ENCODE measurements at regions not wholly inside any gene's neighbourhood (a gene's known extent, or its start where the extent isn't known, plus 50 kb on each side); places are given as distances from the start of the nearest gene placed in this dataset.

DNA sequence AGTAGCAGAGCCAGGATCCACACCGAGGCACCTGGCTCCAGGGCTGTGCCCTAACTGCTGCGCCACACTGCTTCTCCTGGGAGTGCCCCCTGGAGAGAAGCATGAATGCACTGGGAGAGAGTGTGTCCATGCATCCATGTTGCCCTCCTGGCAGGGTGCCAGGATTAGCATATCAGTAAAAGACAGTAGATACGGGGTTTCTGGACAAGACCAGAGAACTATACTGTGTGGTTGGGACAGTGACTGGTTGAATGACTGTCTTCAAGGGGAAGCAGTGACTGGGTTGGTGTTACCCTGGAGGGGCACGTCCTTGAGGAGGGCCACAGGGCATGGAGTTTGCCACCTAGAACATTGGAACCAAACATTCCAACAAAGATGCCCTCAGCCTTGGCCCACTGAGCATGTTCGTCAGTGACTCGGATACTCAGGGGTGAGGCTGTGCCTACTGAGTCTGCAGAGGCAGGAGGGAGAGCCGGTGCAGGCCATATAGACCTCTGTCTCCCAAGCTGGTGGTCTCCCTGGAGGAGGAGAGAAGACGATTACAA lies 288.8 kb downstream of the CDC5L start:
- no peaks in the 10 kb centered on the region for H4K20me1 ChIP-seq (ENCODE audit: insufficient read depth, low read length)

DNA sequence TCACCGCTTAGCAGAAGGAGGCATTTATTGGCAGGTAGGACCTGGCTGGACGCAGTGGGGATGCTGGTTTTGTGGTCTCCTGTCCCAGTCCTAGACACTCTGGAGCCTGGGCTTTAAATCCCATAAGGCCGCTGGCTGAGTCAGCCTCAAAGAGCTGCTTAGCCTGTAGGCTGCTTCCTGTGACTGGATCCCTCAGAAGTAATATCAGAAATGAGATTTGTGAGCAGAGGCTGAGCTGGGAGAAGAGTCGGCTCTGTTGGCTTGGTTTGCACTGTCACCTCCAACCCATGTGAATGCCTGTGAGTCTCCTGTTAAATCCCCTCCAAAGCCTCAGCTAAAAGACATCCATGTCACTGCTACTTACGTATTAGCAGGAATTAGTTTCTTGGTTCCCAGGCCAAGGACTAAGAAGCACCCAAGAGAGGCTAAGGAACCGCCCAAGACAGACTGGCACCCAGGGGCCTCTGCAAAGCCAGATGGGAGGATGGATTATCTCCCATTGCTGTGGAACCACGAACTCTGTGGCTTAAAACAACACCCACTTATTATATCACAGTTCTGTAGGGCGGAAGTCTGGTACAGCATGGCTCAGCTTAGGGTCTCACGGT lies 289.4 kb downstream of the CDC5L start:
- no peak for DNase-seq (ENCODE audit: insufficient read length, low spot score, missing footprints)
- Histone ChIP-seq H2AFZ (ENCODE audit: low read length) (no peak overlapping the region), H3K36me3 (ENCODE audit: insufficient read depth, low read length) (no peaks in the 10 kb centered on the region)

More for the DNA sequence above, 288.8 kb downstream of the CDC5L start:
- H3K79me2 ChIP-seq (ENCODE audit: insufficient read depth, low read length) = no peaks in the 10 kb centered on the region
- no peaks in the 10 kb centered on the region for H3K27me3 ChIP-seq (ENCODE audit: insufficient read depth, low read length)
- no peaks in the 10 kb centered on the region for H3K9me3 ChIP-seq (ENCODE audit: low read depth, low read length)
- DNase-seq (ENCODE audit: insufficient read length, low spot score, missing footprints) = no peak
- no peak overlapping the region for H3K4me2 ChIP-seq (ENCODE audit: insufficient read depth, low read length)
- H3K4me3 ChIP-seq (ENCODE audit: insufficient read depth, low read length) = no peak overlapping the region
- no peak for TF ChIP-seq CTCF (IDR thresholded peaks at IDR 0.05; ENCODE audit: extremely low read depth, low read depth, low read length)
- H2AFZ ChIP-seq (ENCODE audit: low read length) = no peak overlapping the region
- no peaks in the 10 kb centered on the region for H3K36me3 ChIP-seq (ENCODE audit: insufficient read depth, low read length)
- no peak overlapping the region for H3K27ac ChIP-seq (ENCODE audit: low read depth, low read length)
- peaks cover 2% of the 10 kb centered on the region for H3K4me1 ChIP-seq (ENCODE audit: insufficient read depth, low read length)

GRCh38 chr6:44678252-44678935 lies 290.9 kb downstream of the CDC5L start:
- H4K20me1 ChIP-seq (ENCODE audit: insufficient read depth, low read length) = no peaks in the 10 kb centered on the region
- H3K36me3 ChIP-seq (ENCODE audit: insufficient read depth, low read length) = no peaks in the 10 kb centered on the region
- H3K4me2 ChIP-seq (ENCODE audit: insufficient read depth, low read length) = no peak overlapping the region
- no peaks in the 10 kb centered on the region for H3K79me2 ChIP-seq (ENCODE audit: insufficient read depth, low read length)
- no peak overlapping the region for H3K4me3 ChIP-seq (ENCODE audit: insufficient read depth, low read length)
- no peak for TF ChIP-seq CTCF (IDR thresholded peaks at IDR 0.05; ENCODE audit: extremely low read depth, low read depth, low read length)
- no peaks in the 10 kb centered on the region for H3K9me3 ChIP-seq (ENCODE audit: low read depth, low read length)
- peaks cover 10% of the 10 kb centered on the region for H3K27me3 ChIP-seq (ENCODE audit: insufficient read depth, low read length)
- H3K27ac ChIP-seq (ENCODE audit: low read depth, low read length) = no peak overlapping the region
- no peak overlapping the region for H2AFZ ChIP-seq (ENCODE audit: low read length)
- peaks cover 11% of the 10 kb centered on the region for H3K4me1 ChIP-seq (ENCODE audit: insufficient read depth, low read length)
- no peak for DNase-seq (ENCODE audit: insufficient read length, low spot score, missing footprints)

More for the DNA sequence above, 289.4 kb downstream of the CDC5L start:
- Histone ChIP-seq H3K4me2 (ENCODE audit: insufficient read depth, low read length) (no peak overlapping the region), H3K27ac (ENCODE audit: low read depth, low read length) (no peak overlapping the region), H3K4me1 (ENCODE audit: insufficient read depth, low read length) (peaks cover 9% of the 10 kb centered on the region), H3K4me3 (ENCODE audit: insufficient read depth, low read length) (no peak overlapping the region), H3K9me3 (ENCODE audit: low read depth, low read length) (no peaks in the 10 kb centered on the region), H4K20me1 (ENCODE audit: insufficient read depth, low read length) (no peaks in the 10 kb centered on the region), H3K79me2 (ENCODE audit: insufficient read depth, low read length) (no peaks in the 10 kb centered on the region), H3K27me3 (ENCODE audit: insufficient read depth, low read length) (no peaks in the 10 kb centered on the region)
- TF ChIP-seq CTCF (IDR thresholded peaks at IDR 0.05; ENCODE audit: extremely low read depth, low read depth, low read length) = no peak

Data from osteoblast (primary cell).